ENCODE measurements at regions not wholly inside any gene's neighbourhood (a gene's known extent, or its start where the extent isn't known, plus 50 kb on each side); places are given as distances from the start of the nearest gene placed in this dataset.

- TF ChIP-seq ZNF462 (CRISPR knock-in tag; IDR thresholded peaks at IDR 0.05) (no peak), ETS1 (IDR thresholded peaks at IDR 0.05) (no peak)
- TF ChIP-seq, protein P1, sequence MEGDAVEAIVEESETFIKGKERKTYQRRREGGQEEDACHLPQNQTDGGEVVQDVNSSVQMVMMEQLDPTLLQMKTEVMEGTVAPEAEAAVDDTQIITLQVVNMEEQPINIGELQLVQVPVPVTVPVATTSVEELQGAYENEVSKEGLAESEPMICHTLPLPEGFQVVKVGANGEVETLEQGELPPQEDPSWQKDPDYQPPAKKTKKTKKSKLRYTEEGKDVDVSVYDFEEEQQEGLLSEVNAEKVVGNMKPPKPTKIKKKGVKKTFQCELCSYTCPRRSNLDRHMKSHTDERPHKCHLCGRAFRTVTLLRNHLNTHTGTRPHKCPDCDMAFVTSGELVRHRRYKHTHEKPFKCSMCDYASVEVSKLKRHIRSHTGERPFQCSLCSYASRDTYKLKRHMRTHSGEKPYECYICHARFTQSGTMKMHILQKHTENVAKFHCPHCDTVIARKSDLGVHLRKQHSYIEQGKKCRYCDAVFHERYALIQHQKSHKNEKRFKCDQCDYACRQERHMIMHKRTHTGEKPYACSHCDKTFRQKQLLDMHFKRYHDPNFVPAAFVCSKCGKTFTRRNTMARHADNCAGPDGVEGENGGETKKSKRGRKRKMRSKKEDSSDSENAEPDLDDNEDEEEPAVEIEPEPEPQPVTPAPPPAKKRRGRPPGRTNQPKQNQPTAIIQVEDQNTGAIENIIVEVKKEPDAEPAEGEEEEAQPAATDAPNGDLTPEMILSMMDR (conservative IDR thresholded peaks at IDR 0.05; ENCODE audit: low read depth in 2 of 2), result no peak
These were observed 198.5 kb downstream of the TBXT start (continued) for GRCh38 chr6:165969184-165969583.

DNA sequence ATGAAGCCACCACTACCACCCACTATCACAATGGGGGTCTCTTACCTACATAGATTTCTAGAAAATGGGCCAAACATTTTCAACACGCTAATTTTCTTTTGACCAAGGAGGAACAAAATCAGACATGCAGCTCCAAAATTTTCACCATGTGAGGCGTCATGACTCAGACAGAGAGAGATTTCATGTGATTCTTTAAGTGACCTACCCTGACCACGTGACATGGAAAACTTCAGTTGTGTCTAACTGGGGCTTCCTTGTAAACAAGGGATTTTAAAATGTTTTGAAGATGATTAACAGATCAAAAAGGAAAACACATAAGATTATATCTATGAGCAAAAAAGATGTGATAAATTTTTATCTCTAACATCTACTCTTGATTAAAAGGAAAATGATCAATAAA is 199.2 kb downstream of the TBXT start:
- ATAC-seq, result no peak
- Histone ChIP-seq H3K79me2 (replicated peaks; ENCODE audit: insufficient read depth) (no peaks in the 10 kb centered on the region), H3K36me3 (ENCODE audit: insufficient read depth) (no peaks in the 10 kb centered on the region), H2AFZ (no peak overlapping the region), H3K4me2 (no peak overlapping the region), H3K4me1 (ENCODE audit: insufficient read depth) (no peaks in the 10 kb centered on the region), H3F3A (replicated peaks; ENCODE audit: low read depth) (no peaks in the 10 kb centered on the region), H3K27ac (ENCODE audit: low read depth) (no peak overlapping the region), H3K27me3 (ENCODE audit: insufficient read depth) (no peaks in the 10 kb centered on the region), H3K4me3 (no peak overlapping the region), H4K20me1 (replicated peaks; ENCODE audit: insufficient read depth) (no peaks in the 10 kb centered on the region), H3K9me2 (ENCODE audit: insufficient read depth) (no peaks in the 10 kb centered on the region)
- H3K4me1 Mint-ChIP-seq, result no peaks in the 10 kb centered on the region
- no peak overlapping the region for H3K27ac Mint-ChIP-seq
- no peak for TF ChIP-seq NANOG (IDR thresholded peaks at IDR 0.05; ENCODE audit: borderline replicate concordance)
- TF ChIP-seq ZNF331 (CRISPR knock-in tag; IDR thresholded peaks at IDR 0.05; ENCODE audit: low read depth), result no peak
- TF ChIP-seq EZH2 (IDR thresholded peaks at IDR 0.05; ENCODE audit: low read depth, unreplicated experiment), result no peak
- no peak for TF ChIP-seq POLR2AphosphoS5 (IDR thresholded peaks at IDR 0.05; ENCODE audit: low read depth)
- TF ChIP-seq ZNF114 (CRISPR knock-in tag; IDR thresholded peaks at IDR 0.05), result no peak
- TF ChIP-seq REST (IDR thresholded peaks at IDR 0.05; ENCODE audit: unreplicated experiment), result no peak
- no peak overlapping the region for H3K4me3 Mint-ChIP-seq
- no peak for DNase-seq (ENCODE audit: low spot score)
- H3K9me3 Mint-ChIP-seq, result no peaks in the 10 kb centered on the region
- H3K36me3 Mint-ChIP-seq (ENCODE audit: low read depth), result no peaks in the 10 kb centered on the region
- H3K27me3 Mint-ChIP-seq (ENCODE audit: insufficient read depth, low read depth, poor library complexity), result no peaks in the 10 kb centered on the region

All from GM23338 (cell line).